SK-N-MC (cell line): ENCODE measurements at regions not wholly inside any gene's neighbourhood (a gene's known extent, or its start where the extent isn't known, plus 50 kb on each side); places are given as distances from the start of the nearest gene placed in this dataset.
"Not testable (repeated sequence)": the region's sequence is repeated elsewhere in the genome, so short reads cannot be mapped to it uniquely, and the experiment has no call there.

Source experiments
- DNase-seq: peaks from one replicate; pipeline ENCODE4 v3.0.0-alpha.2; 2011; ENCODE audit warnings: low read depth, low spot score
- H3K27ac ChIP-seq: fragments of 200-600 bp; sonication (generic); 2 replicates; pipeline ENCODE4 v1.5.1; 2016; ENCODE audit warnings: mixed run types
- H3K36me3 ChIP-seq: fragments of 200-600 bp; sonication (generic); 2 replicates; pipeline ENCODE4 v1.6.1; 2017; ENCODE audit warnings: antibody characterized with exemption, low read length, mixed read lengths; ENCODE audit not compliant: insufficient read depth
- H3K4me3 ChIP-seq: fragments of 200-600 bp; sonication (generic); 2 replicates; pipeline ENCODE4 v1.5.1; 2016
- H3K9ac ChIP-seq: fragments of 200-600 bp; sonication (generic); 2 replicates; pipeline ENCODE4 v1.8.0; 2017; ENCODE audit warnings: mixed run types, mixed read lengths; ENCODE audit not compliant: insufficient read length
- H3K9me3 ChIP-seq: fragments of 200-600 bp; sonication (generic); 2 replicates; pipeline ENCODE4 v1.6.1; 2017; ENCODE audit warnings: low read depth, mild to moderate bottlenecking, antibody characterized with exemption, low read length, moderate library complexity, mixed read lengths
- EZH2 ChIP-seq: fragments of 200-600 bp; sonication (generic); IDR thresholded peaks from one replicate; pipeline ENCODE4 v1.6.1; 2017; ENCODE audit warnings: antibody characterized with exemption
- FOXP2 ChIP-seq: optimal IDR thresholded peaks from 2 replicates; pipeline ENCODE3; 2011; ENCODE audit warnings: mild to moderate bottlenecking, moderate library complexity; ENCODE audit not compliant: insufficient read depth; ENCODE audit errors: extremely low read length, control extremely low read depth
- POLR2AphosphoS5 ChIP-seq: IDR thresholded peaks from 2 replicates; pipeline ENCODE4 v1.6.1; 2012; ENCODE audit warnings: mild to moderate bottlenecking, low read depth, low read length, borderline replicate concordance

GRCh38 chr2:123648956-123649355, 376.1 kb upstream of the CNTNAP5 start:
- no peak overlapping the region for H3K9ac ChIP-seq
- H3K9me3 ChIP-seq = no peaks in the 10 kb centered on the region
- no peak overlapping the region for H3K4me3 ChIP-seq
- no peak overlapping the region for H3K27ac ChIP-seq
- TF ChIP-seq POLR2AphosphoS5 (no peak), EZH2 (no peak), FOXP2 (no peak)
- no peak for DNase-seq
- H3K36me3 ChIP-seq = no peaks in the 10 kb centered on the region

DNA sequence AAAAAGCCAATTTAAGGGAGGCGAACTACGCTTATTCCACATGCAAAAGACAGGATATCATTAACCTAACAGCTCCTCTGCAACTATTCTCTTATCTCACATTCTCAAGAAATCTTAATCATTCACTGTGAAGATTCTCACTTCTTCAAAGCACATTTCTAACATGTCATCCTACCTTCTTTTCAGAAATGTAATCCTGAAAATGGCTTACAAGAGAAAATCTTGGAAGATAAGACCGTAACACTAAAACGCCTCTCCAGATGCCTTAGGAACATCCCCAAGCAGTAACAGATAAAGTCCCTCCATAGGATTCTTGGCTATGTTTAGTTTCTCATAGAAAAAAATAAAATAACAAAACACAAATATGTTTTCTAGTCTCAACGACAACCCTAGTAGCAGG, 373.9 kb upstream of the CNTNAP5 start:
- H3K9me3 ChIP-seq = no peaks in the 10 kb centered on the region
- no peaks in the 10 kb centered on the region for H3K36me3 ChIP-seq
- no peak for TF ChIP-seq POLR2AphosphoS5
- TF ChIP-seq EZH2 = no peak
- no peak overlapping the region for H3K4me3 ChIP-seq
- no peak for DNase-seq
- H3K9ac ChIP-seq = no peak overlapping the region
- no peak overlapping the region for H3K27ac ChIP-seq

- no peak for DNase-seq
- H3K9me3 ChIP-seq = no peaks in the 10 kb centered on the region
- H3K27ac ChIP-seq = no peak overlapping the region
- no peak overlapping the region for H3K4me3 ChIP-seq
- no peak overlapping the region for H3K9ac ChIP-seq
- TF ChIP-seq FOXP2 = no peak
- no peak for TF ChIP-seq EZH2
- no peak for TF ChIP-seq POLR2AphosphoS5
- H3K36me3 ChIP-seq = no peaks in the 10 kb centered on the region
Measured at GRCh38 chr2:123652320-123652719, 372.8 kb upstream of the CNTNAP5 start.

DNA sequence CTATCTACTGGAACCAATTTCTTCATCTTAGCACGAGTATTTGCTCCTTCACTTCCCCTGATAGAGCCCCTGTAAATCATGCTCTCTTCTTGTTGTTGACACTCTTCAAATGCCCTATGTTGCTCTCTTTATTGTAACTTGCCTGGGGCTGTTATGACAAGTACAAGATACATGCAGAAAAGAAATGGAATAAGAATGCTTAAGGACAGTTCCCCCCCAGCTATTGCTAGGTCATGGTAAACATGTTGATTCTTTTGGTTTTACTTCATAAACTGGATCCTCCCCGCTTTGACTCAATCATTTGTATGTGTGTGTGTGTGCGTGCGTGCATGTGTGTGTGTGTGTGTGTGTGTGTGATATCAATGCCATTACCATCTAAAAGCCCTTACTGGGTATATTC, 368.5 kb upstream of the CNTNAP5 start:
- Histone ChIP-seq H3K27ac (no peak overlapping the region), H3K36me3 (no peaks in the 10 kb centered on the region), H3K4me3 (no peak overlapping the region), H3K9me3 (no peaks in the 10 kb centered on the region), H3K9ac (no peak overlapping the region)
- TF ChIP-seq EZH2 (no peak), POLR2AphosphoS5 (no peak), FOXP2 (no peak)
- no peak for DNase-seq

DNA sequence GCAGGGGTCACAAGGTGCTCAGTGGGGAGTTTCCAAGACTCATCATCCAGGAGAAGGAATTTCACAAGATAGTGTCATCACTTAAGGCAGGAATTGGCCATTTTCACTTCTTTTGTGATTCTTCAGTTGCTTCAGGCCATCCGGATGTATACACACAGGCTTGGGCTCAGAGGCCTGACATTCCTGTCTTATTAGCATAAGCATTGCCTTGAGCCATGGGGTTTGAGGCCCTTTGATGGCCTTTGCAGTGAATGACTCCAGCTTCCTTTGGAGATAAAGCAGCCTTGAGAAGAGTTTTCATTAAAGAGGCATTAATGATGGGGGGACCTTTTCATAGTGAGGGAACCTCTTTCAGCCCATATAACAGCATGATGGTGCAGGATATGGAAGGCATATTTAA, 366.0 kb upstream of the CNTNAP5 start:
- no peaks in the 10 kb centered on the region for H3K36me3 ChIP-seq
- H3K9me3 ChIP-seq = no peaks in the 10 kb centered on the region
- no peak overlapping the region for H3K9ac ChIP-seq
- no peak for TF ChIP-seq EZH2
- no peak for TF ChIP-seq FOXP2
- no peak for TF ChIP-seq POLR2AphosphoS5
- DNase-seq = no peak
- no peak overlapping the region for H3K27ac ChIP-seq
- no peak overlapping the region for H3K4me3 ChIP-seq

GRCh38 chr2:123670286-123670685, 354.8 kb upstream of the CNTNAP5 start:
- TF ChIP-seq POLR2AphosphoS5 = no peak
- TF ChIP-seq FOXP2 = no peak
- TF ChIP-seq EZH2 = no peak
- Histone ChIP-seq H3K4me3 (no peak overlapping the region), H3K9ac (no peak overlapping the region), H3K9me3 (no peaks in the 10 kb centered on the region), H3K27ac (no peak overlapping the region), H3K36me3 (no peaks in the 10 kb centered on the region)
- no peak for DNase-seq

DNA sequence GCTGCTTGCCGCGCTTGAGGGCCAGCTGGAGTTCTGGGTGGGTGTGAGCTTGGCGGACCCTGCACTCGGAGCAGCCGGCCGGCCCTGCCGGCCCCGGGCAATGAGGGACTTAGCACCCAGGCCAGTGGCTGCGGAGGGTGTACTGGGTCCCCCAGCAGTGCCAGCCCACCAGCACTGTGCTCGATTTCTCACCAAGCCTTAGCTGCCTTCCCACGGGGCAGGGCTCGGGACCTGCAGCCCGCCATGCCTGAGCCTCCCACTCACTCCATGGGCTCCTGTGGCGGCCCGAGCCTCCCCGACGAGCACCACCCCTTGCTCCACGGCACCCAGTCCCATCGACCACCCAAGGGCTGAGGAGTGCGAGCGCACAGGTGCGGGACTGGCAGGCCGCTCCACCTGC, 341.3 kb upstream of the CNTNAP5 start:
- not testable (repeated sequence) for H3K9me3 ChIP-seq, H3K4me3 ChIP-seq, DNase-seq, H3K9ac ChIP-seq, H3K27ac ChIP-seq, H3K36me3 ChIP-seq

DNA sequence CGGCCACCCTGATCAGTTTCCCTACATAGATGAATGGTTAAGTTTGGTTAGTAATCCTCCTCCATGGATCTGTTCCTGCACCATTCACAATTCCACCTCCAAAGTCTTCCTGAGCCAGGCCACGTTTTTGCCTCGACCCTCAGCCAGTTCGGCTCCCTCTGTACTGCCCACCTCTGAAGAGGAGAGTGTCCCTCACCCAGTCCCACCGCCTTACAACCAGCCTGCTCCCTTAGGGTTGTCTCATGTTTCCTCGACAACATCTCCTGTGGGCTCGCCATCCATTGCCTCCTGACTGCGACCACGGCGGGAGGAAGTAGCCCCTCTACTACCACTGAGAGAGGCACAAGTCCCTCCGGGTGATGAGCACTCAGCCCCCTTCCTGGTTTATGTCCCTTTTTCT, 338.0 kb upstream of the CNTNAP5 start:
- no peaks in the 10 kb centered on the region for H3K9me3 ChIP-seq
- no peak overlapping the region for H3K9ac ChIP-seq
- H3K36me3 ChIP-seq = no peaks in the 10 kb centered on the region
- no peak overlapping the region for H3K27ac ChIP-seq
- TF ChIP-seq FOXP2 = no peak
- no peak for TF ChIP-seq POLR2AphosphoS5
- no peak for TF ChIP-seq EZH2
- H3K4me3 ChIP-seq = no peak overlapping the region
- no peak for DNase-seq

DNA sequence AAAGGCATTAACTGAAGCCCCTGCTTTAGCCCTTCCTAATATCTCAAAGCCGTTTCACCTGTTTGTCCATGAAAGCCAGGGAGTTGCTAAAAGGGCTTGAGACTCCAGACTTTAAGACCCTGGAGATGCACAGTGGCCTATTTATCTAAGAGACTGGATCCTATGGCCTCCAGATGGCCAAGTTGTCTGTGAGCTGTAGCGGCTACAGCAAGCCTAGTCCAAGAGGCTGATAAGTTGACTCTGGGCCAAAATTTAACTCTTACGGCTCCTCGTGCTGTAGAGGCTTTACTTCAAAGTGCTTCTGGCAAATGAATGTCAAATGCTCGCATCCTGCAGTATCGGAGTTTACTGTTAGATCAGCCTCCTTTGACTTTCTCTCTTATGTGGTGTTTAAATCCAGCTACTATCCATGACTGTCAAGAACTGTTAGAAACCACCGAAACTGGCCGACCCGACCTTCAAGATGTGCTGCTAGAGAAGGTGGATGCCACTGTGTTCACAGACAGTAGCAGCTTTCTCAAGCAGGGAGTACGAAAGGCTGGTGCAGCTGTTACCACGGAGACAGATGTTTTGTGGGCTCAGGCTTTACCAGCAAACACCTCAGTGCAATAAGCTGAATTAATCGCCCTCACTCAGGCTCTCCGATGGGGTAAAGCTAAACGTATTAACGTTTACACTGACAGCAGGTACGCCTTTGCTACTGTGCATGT, 336.7 kb upstream of the CNTNAP5 start:
- TF ChIP-seq EZH2 (no peak), FOXP2 (no peak), POLR2AphosphoS5 (no peak)
- Histone ChIP-seq H3K27ac (no peak overlapping the region), H3K9ac (no peak overlapping the region), H3K9me3 (no peaks in the 10 kb centered on the region), H3K36me3 (no peaks in the 10 kb centered on the region), H3K4me3 (no peak overlapping the region)
- DNase-seq = no peak

DNA sequence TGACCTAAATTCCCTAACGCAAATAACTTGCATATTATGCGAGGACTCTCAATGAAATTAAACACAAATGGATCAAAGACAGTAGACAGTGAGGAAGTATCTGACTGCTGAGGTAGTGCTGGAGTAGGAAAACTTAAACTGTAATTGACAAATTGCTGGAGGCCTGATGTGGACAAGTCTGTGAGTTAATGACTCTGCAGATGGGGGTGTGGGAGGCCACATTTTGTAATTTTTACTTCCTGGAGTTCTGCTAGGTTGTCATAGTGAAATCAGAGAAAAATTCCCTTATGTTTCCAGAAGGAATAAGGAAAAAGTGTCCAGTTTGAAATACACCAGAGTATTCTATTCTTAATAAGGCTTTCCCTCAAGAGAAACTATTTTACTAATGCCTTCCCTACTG, 333.0 kb upstream of the CNTNAP5 start:
- Histone ChIP-seq H3K9ac (no peak overlapping the region), H3K4me3 (no peak overlapping the region), H3K36me3 (no peaks in the 10 kb centered on the region), H3K27ac (no peak overlapping the region), H3K9me3 (no peaks in the 10 kb centered on the region)
- TF ChIP-seq EZH2 (no peak), POLR2AphosphoS5 (no peak), FOXP2 (no peak)
- no peak for DNase-seq
